ENCODE measurements at regions not wholly inside any gene's neighbourhood (a gene's known extent, or its start where the extent isn't known, plus 50 kb on each side); places are given as distances from the start of the nearest gene placed in this dataset.

DNA sequence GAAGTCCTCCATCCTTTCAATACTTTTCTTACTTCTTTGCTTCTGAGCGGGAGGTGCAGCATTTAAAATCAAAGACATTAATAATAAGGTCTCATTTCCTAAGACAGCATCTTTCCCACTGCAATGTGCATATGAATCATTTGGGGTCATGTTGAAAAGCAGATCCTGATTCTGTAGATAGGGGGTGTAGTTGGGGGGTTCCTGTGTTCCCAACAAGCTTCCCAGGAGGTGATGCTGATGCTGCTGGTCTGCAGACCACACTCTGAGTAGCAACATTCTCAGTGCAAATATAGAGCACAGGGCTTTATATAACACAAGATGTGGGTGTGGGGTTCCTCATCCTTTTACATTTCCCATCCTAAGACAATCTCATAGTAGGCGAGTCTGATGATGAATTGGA is 126.5 kb upstream of the PALM2AKAP2 start:
- TF ChIP-seq POLR2AphosphoS5 (IDR thresholded peaks at IDR 0.05; ENCODE audit: low read depth, low read length) (no peak), TAF1 (IDR thresholded peaks at IDR 0.05; ENCODE audit: borderline replicate concordance, insufficient read depth, low read length) (no peak)
- TF ChIP-seq, protein P1, sequence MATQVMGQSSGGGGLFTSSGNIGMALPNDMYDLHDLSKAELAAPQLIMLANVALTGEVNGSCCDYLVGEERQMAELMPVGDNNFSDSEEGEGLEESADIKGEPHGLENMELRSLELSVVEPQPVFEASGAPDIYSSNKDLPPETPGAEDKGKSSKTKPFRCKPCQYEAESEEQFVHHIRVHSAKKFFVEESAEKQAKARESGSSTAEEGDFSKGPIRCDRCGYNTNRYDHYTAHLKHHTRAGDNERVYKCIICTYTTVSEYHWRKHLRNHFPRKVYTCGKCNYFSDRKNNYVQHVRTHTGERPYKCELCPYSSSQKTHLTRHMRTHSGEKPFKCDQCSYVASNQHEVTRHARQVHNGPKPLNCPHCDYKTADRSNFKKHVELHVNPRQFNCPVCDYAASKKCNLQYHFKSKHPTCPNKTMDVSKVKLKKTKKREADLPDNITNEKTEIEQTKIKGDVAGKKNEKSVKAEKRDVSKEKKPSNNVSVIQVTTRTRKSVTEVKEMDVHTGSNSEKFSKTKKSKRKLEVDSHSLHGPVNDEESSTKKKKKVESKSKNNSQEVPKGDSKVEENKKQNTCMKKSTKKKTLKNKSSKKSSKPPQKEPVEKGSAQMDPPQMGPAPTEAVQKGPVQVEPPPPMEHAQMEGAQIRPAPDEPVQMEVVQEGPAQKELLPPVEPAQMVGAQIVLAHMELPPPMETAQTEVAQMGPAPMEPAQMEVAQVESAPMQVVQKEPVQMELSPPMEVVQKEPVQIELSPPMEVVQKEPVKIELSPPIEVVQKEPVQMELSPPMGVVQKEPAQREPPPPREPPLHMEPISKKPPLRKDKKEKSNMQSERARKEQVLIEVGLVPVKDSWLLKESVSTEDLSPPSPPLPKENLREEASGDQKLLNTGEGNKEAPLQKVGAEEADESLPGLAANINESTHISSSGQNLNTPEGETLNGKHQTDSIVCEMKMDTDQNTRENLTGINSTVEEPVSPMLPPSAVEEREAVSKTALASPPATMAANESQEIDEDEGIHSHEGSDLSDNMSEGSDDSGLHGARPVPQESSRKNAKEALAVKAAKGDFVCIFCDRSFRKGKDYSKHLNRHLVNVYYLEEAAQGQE (IDR thresholded peaks at IDR 0.05; ENCODE audit: insufficient read depth in 1 of 2, low read depth in 2 of 2, low read length in 2 of 2), result no peak

Measured in PFSK-1 (cell line).